ENCODE measurements at regions not wholly inside any gene's neighbourhood (a gene's known extent, or its start where the extent isn't known, plus 50 kb on each side); places are given as distances from the start of the nearest gene placed in this dataset.

DNA sequence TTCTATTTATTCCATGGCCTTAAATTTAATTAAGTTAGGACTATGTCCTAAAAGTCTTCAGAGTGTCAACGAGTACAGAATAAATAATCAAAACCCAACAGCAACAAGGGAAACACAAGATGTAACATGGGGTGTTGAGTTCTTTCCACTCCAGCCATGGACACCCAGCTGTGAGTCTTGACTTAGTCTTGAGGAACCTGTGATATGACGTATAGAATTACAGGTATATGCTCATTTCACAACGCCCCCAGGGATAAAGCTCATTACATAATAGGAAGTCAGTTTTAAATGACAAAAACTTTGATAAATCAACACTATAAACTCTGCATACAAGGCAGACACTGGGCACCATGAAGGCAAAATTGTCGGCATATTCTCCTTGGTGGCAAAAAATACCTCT lies 200.0 kb upstream of the CASK start:
- TF ChIP-seq RORB (CRISPR knock-in tag; IDR thresholded peaks at IDR 0.05) (no peak), ATF2 (CRISPR knock-in tag; IDR thresholded peaks at IDR 0.05; ENCODE audit: borderline replicate concordance, low read depth) (no peak), TCF7 (CRISPR knock-in tag; IDR thresholded peaks at IDR 0.05; ENCODE audit: low read depth) (no peak), ZNF416 (CRISPR knock-in tag; IDR thresholded peaks at IDR 0.05) (no peak), CDX4 (CRISPR knock-in tag; IDR thresholded peaks at IDR 0.05; ENCODE audit: borderline replicate concordance) (no peak), ATF6 (CRISPR knock-in tag; IDR thresholded peaks at IDR 0.05) (no peak), ATF1 (CRISPR knock-in tag; IDR thresholded peaks at IDR 0.05) (no peak), OVOL2 (CRISPR knock-in tag; IDR thresholded peaks at IDR 0.05; ENCODE audit: borderline replicate concordance) (no peak), JAZF1 (CRISPR knock-in tag; IDR thresholded peaks at IDR 0.05) (no peak)
- TF ChIP-seq, protein P1, sequence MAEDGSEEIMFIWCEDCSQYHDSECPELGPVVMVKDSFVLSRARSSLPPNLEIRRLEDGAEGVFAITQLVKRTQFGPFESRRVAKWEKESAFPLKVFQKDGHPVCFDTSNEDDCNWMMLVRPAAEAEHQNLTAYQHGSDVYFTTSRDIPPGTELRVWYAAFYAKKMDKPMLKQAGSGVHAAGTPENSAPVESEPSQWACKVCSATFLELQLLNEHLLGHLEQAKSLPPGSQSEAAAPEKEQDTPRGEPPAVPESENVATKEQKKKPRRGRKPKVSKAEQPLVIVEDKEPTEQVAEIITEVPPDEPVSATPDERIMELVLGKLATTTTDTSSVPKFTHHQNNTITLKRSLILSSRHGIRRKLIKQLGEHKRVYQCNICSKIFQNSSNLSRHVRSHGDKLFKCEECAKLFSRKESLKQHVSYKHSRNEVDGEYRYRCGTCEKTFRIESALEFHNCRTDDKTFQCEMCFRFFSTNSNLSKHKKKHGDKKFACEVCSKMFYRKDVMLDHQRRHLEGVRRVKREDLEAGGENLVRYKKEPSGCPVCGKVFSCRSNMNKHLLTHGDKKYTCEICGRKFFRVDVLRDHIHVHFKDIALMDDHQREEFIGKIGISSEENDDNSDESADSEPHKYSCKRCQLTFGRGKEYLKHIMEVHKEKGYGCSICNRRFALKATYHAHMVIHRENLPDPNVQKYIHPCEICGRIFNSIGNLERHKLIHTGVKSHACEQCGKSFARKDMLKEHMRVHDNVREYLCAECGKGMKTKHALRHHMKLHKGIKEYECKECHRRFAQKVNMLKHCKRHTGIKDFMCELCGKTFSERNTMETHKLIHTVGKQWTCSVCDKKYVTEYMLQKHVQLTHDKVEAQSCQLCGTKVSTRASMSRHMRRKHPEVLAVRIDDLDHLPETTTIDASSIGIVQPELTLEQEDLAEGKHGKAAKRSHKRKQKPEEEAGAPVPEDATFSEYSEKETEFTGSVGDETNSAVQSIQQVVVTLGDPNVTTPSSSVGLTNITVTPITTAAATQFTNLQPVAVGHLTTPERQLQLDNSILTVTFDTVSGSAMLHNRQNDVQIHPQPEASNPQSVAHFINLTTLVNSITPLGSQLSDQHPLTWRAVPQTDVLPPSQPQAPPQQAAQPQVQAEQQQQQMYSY (CRISPR knock-in tag; IDR thresholded peaks at IDR 0.05), result no peak
- TF ChIP-seq, protein P2, sequence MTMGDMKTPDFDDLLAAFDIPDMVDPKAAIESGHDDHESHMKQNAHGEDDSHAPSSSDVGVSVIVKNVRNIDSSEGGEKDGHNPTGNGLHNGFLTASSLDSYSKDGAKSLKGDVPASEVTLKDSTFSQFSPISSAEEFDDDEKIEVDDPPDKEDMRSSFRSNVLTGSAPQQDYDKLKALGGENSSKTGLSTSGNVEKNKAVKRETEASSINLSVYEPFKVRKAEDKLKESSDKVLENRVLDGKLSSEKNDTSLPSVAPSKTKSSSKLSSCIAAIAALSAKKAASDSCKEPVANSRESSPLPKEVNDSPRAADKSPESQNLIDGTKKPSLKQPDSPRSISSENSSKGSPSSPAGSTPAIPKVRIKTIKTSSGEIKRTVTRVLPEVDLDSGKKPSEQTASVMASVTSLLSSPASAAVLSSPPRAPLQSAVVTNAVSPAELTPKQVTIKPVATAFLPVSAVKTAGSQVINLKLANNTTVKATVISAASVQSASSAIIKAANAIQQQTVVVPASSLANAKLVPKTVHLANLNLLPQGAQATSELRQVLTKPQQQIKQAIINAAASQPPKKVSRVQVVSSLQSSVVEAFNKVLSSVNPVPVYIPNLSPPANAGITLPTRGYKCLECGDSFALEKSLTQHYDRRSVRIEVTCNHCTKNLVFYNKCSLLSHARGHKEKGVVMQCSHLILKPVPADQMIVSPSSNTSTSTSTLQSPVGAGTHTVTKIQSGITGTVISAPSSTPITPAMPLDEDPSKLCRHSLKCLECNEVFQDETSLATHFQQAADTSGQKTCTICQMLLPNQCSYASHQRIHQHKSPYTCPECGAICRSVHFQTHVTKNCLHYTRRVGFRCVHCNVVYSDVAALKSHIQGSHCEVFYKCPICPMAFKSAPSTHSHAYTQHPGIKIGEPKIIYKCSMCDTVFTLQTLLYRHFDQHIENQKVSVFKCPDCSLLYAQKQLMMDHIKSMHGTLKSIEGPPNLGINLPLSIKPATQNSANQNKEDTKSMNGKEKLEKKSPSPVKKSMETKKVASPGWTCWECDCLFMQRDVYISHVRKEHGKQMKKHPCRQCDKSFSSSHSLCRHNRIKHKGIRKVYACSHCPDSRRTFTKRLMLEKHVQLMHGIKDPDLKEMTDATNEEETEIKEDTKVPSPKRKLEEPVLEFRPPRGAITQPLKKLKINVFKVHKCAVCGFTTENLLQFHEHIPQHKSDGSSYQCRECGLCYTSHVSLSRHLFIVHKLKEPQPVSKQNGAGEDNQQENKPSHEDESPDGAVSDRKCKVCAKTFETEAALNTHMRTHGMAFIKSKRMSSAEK (CRISPR knock-in tag; IDR thresholded peaks at IDR 0.05; ENCODE audit: borderline replicate concordance), result no peak
- Mint-ChIP-seq H3K4me1 (peaks cover 3% of the 10 kb centered on the region), H3K27me3 (ENCODE audit: low read depth) (no peaks in the 10 kb centered on the region), H3K9me3 (no peaks in the 10 kb centered on the region), H3K36me3 (no peaks in the 10 kb centered on the region), H3K27ac (no peak overlapping the region), H3K4me3 (no peak overlapping the region)
- ChIA-PET CTCF (no interaction called here), POLR2A (no interaction called here)
- no peak for DNase-seq (ENCODE audit: low spot score)
- no peak for ATAC-seq

DNA sequence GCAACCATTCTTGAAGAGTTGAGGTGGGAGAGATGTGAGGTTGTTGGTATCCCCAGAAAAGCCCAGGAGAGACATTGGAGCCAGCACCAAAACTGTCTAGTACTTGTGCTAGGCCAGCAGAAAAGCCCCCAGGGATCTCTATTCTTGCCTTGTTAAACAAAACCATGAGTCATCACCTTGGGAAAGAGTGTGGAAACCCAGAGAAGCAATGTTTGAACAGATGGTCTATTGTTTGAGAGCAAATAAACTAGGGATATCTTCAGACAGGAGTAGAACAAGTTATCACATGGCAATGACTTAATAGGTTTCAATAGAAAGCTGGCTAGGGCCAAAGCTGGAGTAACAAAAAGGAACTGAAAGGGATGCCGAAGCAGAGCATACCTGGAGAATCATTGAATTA lies 195.7 kb upstream of the CASK start:
- H3K9me3 Mint-ChIP-seq, result peaks cover 4% of the 10 kb centered on the region
- H3K27me3 Mint-ChIP-seq (ENCODE audit: low read depth), result no peaks in the 10 kb centered on the region
- peaks cover 4% of the 10 kb centered on the region for H3K36me3 Mint-ChIP-seq
- no peak overlapping the region for H3K27ac Mint-ChIP-seq
- ATAC-seq, result no peak
- no peak for DNase-seq (ENCODE audit: low spot score)
- ChIA-PET CTCF (no interaction called here), POLR2A (no interaction called here)
- no peak overlapping the region for H3K4me3 Mint-ChIP-seq
- peaks cover 3% of the 10 kb centered on the region for H3K4me1 Mint-ChIP-seq
- no peak for TF ChIP-seq ZNF512 (CRISPR knock-in tag; IDR thresholded peaks at IDR 0.05; ENCODE audit: borderline replicate concordance)
- no peak for TF ChIP-seq JAZF1 (CRISPR knock-in tag; IDR thresholded peaks at IDR 0.05)
- TF ChIP-seq AR (CRISPR knock-in tag; IDR thresholded peaks at IDR 0.05), result no peak
- TF ChIP-seq CDX4 (CRISPR knock-in tag; IDR thresholded peaks at IDR 0.05; ENCODE audit: borderline replicate concordance), result no peak
- TF ChIP-seq ELF4 (CRISPR knock-in tag; IDR thresholded peaks at IDR 0.05; ENCODE audit: low read depth), result no peak
- TF ChIP-seq PREB (CRISPR knock-in tag; IDR thresholded peaks at IDR 0.05; ENCODE audit: borderline replicate concordance), result no peak
